ENCODE measurements at regions not wholly inside any gene's neighbourhood (a gene's known extent, or its start where the extent isn't known, plus 50 kb on each side); places are given as distances from the start of the nearest gene placed in this dataset.

DNA sequence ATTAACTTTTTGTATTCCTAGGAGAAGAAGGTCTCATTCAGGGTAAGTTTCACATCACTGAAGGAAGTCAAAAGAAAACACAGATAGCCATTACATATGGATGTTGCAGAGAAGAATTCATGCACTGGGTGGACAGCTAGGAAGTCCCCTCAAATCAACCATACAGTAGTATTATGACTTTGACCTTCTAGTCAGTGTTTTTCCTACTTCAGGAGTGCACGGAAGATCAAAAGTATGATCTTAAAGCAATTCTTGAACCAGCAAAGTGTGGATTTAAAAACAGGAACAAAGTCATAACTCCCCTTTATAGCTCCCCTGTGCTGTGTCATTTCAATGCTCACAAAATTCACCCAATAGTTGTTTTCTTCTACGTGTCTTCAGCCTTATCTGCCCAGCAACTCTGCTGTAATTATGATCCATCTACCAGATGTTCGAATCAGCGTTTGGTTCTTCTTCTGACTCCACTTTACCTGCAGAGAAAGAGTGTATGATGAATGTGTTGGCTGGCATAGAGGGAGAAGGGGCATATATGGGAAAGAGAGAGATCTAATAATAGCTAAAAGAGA, 118.1 kb upstream of the MEIS2 start:
- intact Hi-C loops (cut with DNase I; ENCODE audit: low total_unique reads) = no loop called here
- Histone ChIP-seq H3K27me3 (no peaks in the 10 kb centered on the region), H3K9me3 (no peaks in the 10 kb centered on the region), H3K4me1 (no peaks in the 10 kb centered on the region), H3K36me3 (no peaks in the 10 kb centered on the region), H3K4me3 (no peak overlapping the region), H3K27ac (no peak overlapping the region)
- no peak for DNase-seq
- TF ChIP-seq POLR2A (IDR thresholded peaks at IDR 0.05) = no peak
- TF ChIP-seq, protein P1, sequence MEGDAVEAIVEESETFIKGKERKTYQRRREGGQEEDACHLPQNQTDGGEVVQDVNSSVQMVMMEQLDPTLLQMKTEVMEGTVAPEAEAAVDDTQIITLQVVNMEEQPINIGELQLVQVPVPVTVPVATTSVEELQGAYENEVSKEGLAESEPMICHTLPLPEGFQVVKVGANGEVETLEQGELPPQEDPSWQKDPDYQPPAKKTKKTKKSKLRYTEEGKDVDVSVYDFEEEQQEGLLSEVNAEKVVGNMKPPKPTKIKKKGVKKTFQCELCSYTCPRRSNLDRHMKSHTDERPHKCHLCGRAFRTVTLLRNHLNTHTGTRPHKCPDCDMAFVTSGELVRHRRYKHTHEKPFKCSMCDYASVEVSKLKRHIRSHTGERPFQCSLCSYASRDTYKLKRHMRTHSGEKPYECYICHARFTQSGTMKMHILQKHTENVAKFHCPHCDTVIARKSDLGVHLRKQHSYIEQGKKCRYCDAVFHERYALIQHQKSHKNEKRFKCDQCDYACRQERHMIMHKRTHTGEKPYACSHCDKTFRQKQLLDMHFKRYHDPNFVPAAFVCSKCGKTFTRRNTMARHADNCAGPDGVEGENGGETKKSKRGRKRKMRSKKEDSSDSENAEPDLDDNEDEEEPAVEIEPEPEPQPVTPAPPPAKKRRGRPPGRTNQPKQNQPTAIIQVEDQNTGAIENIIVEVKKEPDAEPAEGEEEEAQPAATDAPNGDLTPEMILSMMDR (IDR thresholded peaks at IDR 0.05) = no peak

DNA sequence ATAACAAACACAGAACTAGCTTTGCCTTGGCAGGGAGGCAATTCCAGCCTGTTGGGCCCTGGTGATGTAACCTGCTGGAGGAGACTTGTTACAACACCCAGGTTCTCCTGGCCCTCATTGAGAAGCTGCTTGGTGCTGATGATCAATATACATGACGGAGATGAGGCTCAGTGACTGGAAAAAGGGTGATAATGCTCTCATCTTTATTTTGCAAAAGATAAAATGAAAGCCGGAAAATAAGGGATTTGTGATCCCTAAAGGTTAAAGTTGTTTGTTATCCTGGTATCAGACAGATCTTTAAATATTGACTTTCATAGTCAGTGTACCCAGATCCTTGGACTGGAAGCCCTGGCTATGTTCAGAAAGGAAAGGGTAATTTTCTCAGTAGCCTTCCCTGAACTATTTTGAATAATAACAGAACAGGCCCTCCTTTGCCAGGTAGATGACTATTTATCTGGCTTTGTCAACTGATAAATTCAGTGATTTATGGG, 118.9 kb upstream of the MEIS2 start:
- TF ChIP-seq, protein P1 (IDR thresholded peaks at IDR 0.05) = no peak
- TF ChIP-seq POLR2A (IDR thresholded peaks at IDR 0.05) = no peak
- Histone ChIP-seq H3K27me3 (no peaks in the 10 kb centered on the region), H3K4me1 (no peaks in the 10 kb centered on the region), H3K27ac (no peak overlapping the region), H3K9me3 (no peaks in the 10 kb centered on the region), H3K4me3 (no peak overlapping the region), H3K36me3 (no peaks in the 10 kb centered on the region)
- no peak for DNase-seq
- intact Hi-C loops (cut with DNase I; ENCODE audit: low total_unique reads) = no loop called here

DNA sequence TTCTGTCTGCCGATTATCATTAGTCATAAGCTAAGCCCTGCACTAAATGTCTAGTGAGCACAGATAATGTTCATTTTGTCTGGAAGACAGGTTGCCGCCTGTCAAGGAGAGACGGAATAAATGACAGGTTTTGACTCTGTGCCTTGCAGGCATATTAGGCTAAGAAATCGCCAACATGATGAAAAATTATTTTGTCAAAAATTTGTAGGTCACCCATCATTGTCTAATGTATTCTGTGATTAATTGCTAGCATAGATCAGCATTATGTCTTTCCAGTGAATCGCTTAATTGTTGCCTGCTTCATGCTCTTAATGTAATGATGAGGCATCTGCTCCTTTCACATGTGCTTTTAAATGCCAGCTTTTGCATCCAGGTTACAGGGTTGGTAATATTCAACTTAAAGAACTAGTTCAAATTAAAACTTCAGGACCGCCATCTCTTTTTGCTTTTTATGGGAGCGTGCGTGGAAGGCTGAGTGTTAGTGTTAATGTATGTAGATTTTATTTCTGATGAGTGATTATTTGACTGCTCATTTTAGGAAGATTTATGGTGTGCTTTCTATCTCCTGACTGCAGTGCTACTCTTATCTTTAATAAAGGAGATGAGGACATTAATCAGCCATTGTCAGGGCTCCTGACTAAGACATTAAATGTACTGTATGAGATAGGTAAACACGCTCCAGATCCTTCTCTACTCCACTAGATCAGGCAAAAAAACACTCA, 120.8 kb upstream of the MEIS2 start:
- intact Hi-C loops (cut with DNase I; ENCODE audit: low total_unique reads) = no loop called here
- no peak for DNase-seq
- Histone ChIP-seq H3K27me3 (no peaks in the 10 kb centered on the region), H3K27ac (no peak overlapping the region), H3K4me1 (no peaks in the 10 kb centered on the region), H3K9me3 (no peaks in the 10 kb centered on the region), H3K4me3 (no peak overlapping the region), H3K36me3 (no peaks in the 10 kb centered on the region)
- TF ChIP-seq POLR2A (IDR thresholded peaks at IDR 0.05) = no peak
- TF ChIP-seq, protein P1 (IDR thresholded peaks at IDR 0.05) = no peak

DNA sequence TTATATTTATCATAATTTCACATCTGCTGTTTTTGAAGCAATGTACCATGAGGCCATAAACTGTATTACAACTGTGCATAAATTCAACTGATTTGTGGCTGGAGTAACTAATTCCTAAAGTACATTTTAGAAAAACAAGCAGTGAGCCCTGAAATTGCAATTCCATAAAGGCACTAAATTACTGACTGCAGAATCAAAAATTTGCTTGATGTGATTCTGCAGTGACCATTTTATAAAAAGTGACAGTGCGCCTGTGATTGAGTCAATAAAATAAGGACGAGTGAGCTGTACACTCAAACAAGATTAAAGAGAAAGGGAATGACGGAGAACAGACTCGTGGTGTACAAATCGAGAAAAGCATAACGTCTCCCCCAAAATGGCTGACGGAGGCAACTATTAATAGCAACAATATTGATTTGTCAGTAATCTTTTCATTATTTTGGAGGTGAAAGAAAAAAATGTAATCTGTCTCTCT, 121.4 kb upstream of the MEIS2 start:
- Histone ChIP-seq H3K4me3 (no peak overlapping the region), H3K27ac (no peak overlapping the region), H3K27me3 (no peaks in the 10 kb centered on the region), H3K4me1 (no peaks in the 10 kb centered on the region), H3K36me3 (no peaks in the 10 kb centered on the region), H3K9me3 (no peaks in the 10 kb centered on the region)
- intact Hi-C loops (cut with DNase I; ENCODE audit: low total_unique reads) = no loop called here
- no peak for DNase-seq
- TF ChIP-seq, protein P1 (IDR thresholded peaks at IDR 0.05) = no peak
- TF ChIP-seq POLR2A (IDR thresholded peaks at IDR 0.05) = no peak

DNA sequence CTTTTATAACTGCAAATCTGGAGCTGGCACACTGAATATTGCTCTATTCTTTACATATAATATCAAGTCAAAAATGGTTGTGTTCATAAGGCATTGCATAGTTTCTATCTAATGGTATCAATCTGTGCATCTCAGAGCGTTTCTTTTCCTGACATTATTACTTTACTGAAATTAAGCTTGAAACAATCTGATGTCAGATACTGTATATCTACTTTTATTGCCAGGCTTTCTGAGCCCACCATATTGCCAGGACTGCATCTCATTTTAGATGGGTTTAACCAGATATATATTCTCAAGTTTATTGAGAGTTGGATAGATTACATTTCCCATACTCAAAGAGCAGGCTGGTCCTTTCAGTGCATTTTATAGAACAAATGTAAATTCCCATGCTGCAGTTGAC, 122.7 kb upstream of the MEIS2 start:
- intact Hi-C loops (cut with DNase I; ENCODE audit: low total_unique reads) = no loop called here
- H3K4me3 ChIP-seq = no peak overlapping the region

More for the DNA sequence above, 122.7 kb upstream of the MEIS2 start:
- H3K4me1 ChIP-seq = no peaks in the 10 kb centered on the region
- no peaks in the 10 kb centered on the region for H3K36me3 ChIP-seq
- no peaks in the 10 kb centered on the region for H3K9me3 ChIP-seq
- DNase-seq = no peak
- no peak for TF ChIP-seq POLR2A (IDR thresholded peaks at IDR 0.05)
- TF ChIP-seq, protein P1 (IDR thresholded peaks at IDR 0.05) = no peak
- no peaks in the 10 kb centered on the region for H3K27me3 ChIP-seq
- H3K27ac ChIP-seq = no peak overlapping the region
